H1 (cell line): ENCODE measurements at regions not wholly inside any gene's neighbourhood (a gene's known extent, or its start where the extent isn't known, plus 50 kb on each side); places are given as distances from the start of the nearest gene placed in this dataset.

Experiments used
- CTCF ChIA-PET: fragments of 300-600 bp; sonication (Branson Sonifier 250); formaldehyde crosslinking; loops from one replicate; lab custom pipeline; 2021; ENCODE audit not compliant: partially characterized antibody; lab: Charles Lee
- POLR2A ChIA-PET: fragments of 300-600 bp; sonication (Branson Sonifier 250); formaldehyde crosslinking; loops from one replicate; lab custom pipeline; 2021; ENCODE audit warnings: inconsistent platforms; ENCODE audit not compliant: partially characterized antibody; lab: Charles Lee
- DNase-seq, 2 experiments: peaks; one replicate each; pipeline versions ENCODE4 v3.0.0 to v3.0.0-alpha.2; 2010 to 2022; ENCODE audit warnings: low spot score in 2 of 2, low read depth in 1 of 2, mixed read lengths in 1 of 2
- FAIRE-seq: peaks from 2 replicates; lab custom pipeline; 2011; peaks lifted over from hg19 to GRCh38; lab: Jason Lieb, UNC
- H2AFZ ChIP-seq: 2 replicates; pipeline ENCODE4 v1.8.1; 2012; ENCODE audit warnings: low read length, inconsistent platforms
- H2AK5ac ChIP-seq: 2 replicates; pipeline ENCODE4 v1.6.1; 2013; ENCODE audit warnings: low read depth, low read length
- H2BK120ac ChIP-seq: replicated peaks from 2 replicates; pipeline ENCODE3; 2013; ENCODE audit warnings: low read depth, low read length, inconsistent platforms
- H2BK12ac ChIP-seq: 2 replicates; pipeline ENCODE4 v1.6.1; 2013; ENCODE audit warnings: low read depth, low read length
- H2BK15ac ChIP-seq: 2 replicates; pipeline ENCODE4 v1.6.1; 2013; ENCODE audit warnings: low read length
- H2BK20ac ChIP-seq: 2 replicates; pipeline ENCODE4 v1.6.1; 2013; ENCODE audit warnings: low read length
- H2BK5ac ChIP-seq: 2 replicates; pipeline ENCODE4 v1.6.1; 2013; ENCODE audit warnings: low read depth, low read length
- H3K14ac ChIP-seq: 2 replicates; pipeline ENCODE4 v1.6.1; 2013; ENCODE audit warnings: inconsistent platforms; ENCODE audit not compliant: insufficient read length
- H3K18ac ChIP-seq: 2 replicates; pipeline ENCODE4 v1.6.1; 2013; ENCODE audit warnings: low read length; ENCODE audit errors: extremely low read depth
- H3K23ac ChIP-seq: 2 replicates; pipeline ENCODE4 v1.6.1; 2013; ENCODE audit warnings: inconsistent platforms; ENCODE audit not compliant: insufficient read length
- H3K23me2 ChIP-seq: 2 replicates; pipeline ENCODE4 v1.6.1; 2013; ENCODE audit warnings: low read depth, low read length
- H3K27ac ChIP-seq: 2 replicates; pipeline ENCODE4 v1.6.1; 2011; ENCODE audit warnings: low read depth, low read length, inconsistent platforms
- H3K27me3 ChIP-seq, 4 experiments: replicated peaks in 1 of 4; 1 replicate in 1 of 4; 2 replicates in 3 of 4; pipeline versions ENCODE4 v1.6.1 to v1.8.1; 2011 to 2013; ENCODE audit warnings: low read length in 3 of 4, mild to moderate bottlenecking in 3 of 4, inconsistent platforms in 2 of 4, mixed read lengths in 2 of 4, moderate library complexity in 1 of 4; ENCODE audit not compliant: control insufficient read depth in 3 of 4, insufficient read depth in 3 of 4; ENCODE audit errors: extremely low read depth in 1 of 4
- H3K36me3 ChIP-seq, 4 experiments: 2 replicates each; pipeline versions ENCODE4 v1.6.1 to v1.8.1; 2011 to 2013; ENCODE audit warnings: mild to moderate bottlenecking in 4 of 4, low read length in 3 of 4, moderate library complexity in 2 of 4, control low read depth in 1 of 4, inconsistent platforms in 1 of 4; ENCODE audit not compliant: insufficient read depth in 4 of 4, control insufficient read depth in 2 of 4
- H3K4ac ChIP-seq: replicated peaks from 2 replicates; pipeline ENCODE3; 2013; ENCODE audit warnings: low read length, low read depth, mixed read lengths, inconsistent platforms; ENCODE audit not compliant: insufficient read length
- H3K4me1 ChIP-seq, 4 experiments: replicated peaks in 1 of 4; 1 replicate in 1 of 4; 2 replicates in 3 of 4; pipeline versions ENCODE4 v1.6.1 to v1.8.1; 2011 to 2013; ENCODE audit warnings: low read length in 3 of 4, inconsistent platforms in 2 of 4, mixed read lengths in 1 of 4; ENCODE audit not compliant: insufficient read depth in 4 of 4, control insufficient read depth in 3 of 4
- H3K4me2 ChIP-seq, 2 experiments: 2 replicates each; pipeline versions ENCODE4 v1.6.1 to v1.8.1; 2011 to 2013; ENCODE audit warnings: low read depth in 2 of 2, low read length in 2 of 2, control low read depth in 1 of 2, inconsistent platforms in 1 of 2, mild to moderate bottlenecking in 1 of 2; ENCODE audit not compliant: insufficient read depth in 1 of 2
- H3K4me3 ChIP-seq, 4 experiments: fragments of 200-600, 300-600 bp in 1 of 4; sonication (generic), shearing (Covaris generic), sonication (Bioruptor Twin) in 1 of 4; 2 replicates each; pipeline versions ENCODE4 v1.5.1 to v1.8.1; 2011 to 2016; ENCODE audit warnings: low read length in 4 of 4, low read depth in 3 of 4, control low read depth in 2 of 4, inconsistent platforms in 2 of 4, mild to moderate bottlenecking in 2 of 4, mixed read lengths in 1 of 4, moderate library complexity in 1 of 4; ENCODE audit not compliant: insufficient read depth in 2 of 4; ENCODE audit errors: extremely low read depth in 1 of 4
- H3K56ac ChIP-seq: replicated peaks from 2 replicates; pipeline ENCODE3; 2013; ENCODE audit warnings: low read depth, mild to moderate bottlenecking, mixed read lengths, low read length, inconsistent platforms; ENCODE audit not compliant: insufficient read length
- H3K79me1 ChIP-seq: 2 replicates; pipeline ENCODE4 v1.6.1; 2013; ENCODE audit warnings: low read depth, low read length, control low read depth
- H3K79me2 ChIP-seq, 2 experiments: 2 replicates each; pipeline versions ENCODE4 v1.6.1 to v1.8.1; 2012 to 2013; ENCODE audit warnings: low read length in 2 of 2, mild to moderate bottlenecking in 2 of 2, inconsistent platforms in 1 of 2; ENCODE audit not compliant: insufficient read depth in 2 of 2, control insufficient read depth in 1 of 2
- H3K9ac ChIP-seq, 4 experiments: replicated peaks in 1 of 4; 1 replicate in 1 of 4; 2 replicates in 3 of 4; pipeline versions ENCODE4 v1.6.1 to v1.8.1; 2011 to 2013; ENCODE audit warnings: low read depth in 3 of 4, low read length in 3 of 4, control low read depth in 2 of 4, mild to moderate bottlenecking in 2 of 4, moderate library complexity in 2 of 4, inconsistent platforms in 1 of 4; ENCODE audit errors: extremely low read depth in 1 of 4
- H3K9me3 ChIP-seq, 2 experiments: 2 replicates each; pipeline versions ENCODE4 v1.6.1 to v1.8.1; 2012 to 2013; ENCODE audit warnings: mild to moderate bottlenecking in 2 of 2, moderate library complexity in 2 of 2, control low read depth in 1 of 2, inconsistent platforms in 1 of 2, low read depth in 1 of 2, low read length in 1 of 2, mixed read lengths in 1 of 2; ENCODE audit not compliant: insufficient read depth in 2 of 2
- H4K20me1 ChIP-seq, 2 experiments: replicated peaks in 1 of 2; 2 replicates each; pipeline versions ENCODE3 to v1.8.1; 2011 to 2013; ENCODE audit warnings: inconsistent platforms in 2 of 2, low read length in 2 of 2, mild to moderate bottlenecking in 1 of 2; ENCODE audit not compliant: insufficient read depth in 2 of 2, control insufficient read depth in 1 of 2
- H4K5ac ChIP-seq: 2 replicates; pipeline ENCODE4 v1.6.1; 2013; ENCODE audit warnings: low read length, low read depth, mixed read lengths, inconsistent platforms; ENCODE audit not compliant: insufficient read length
- H4K8ac ChIP-seq: 2 replicates; pipeline ENCODE4 v1.8.0; 2013; ENCODE audit warnings: mild to moderate bottlenecking, moderate library complexity, low read length, inconsistent platforms; ENCODE audit not compliant: insufficient read depth; ENCODE audit errors: extremely low read depth
- H4K91ac ChIP-seq: replicated peaks from 2 replicates; pipeline ENCODE3; 2013; ENCODE audit warnings: low read length, mixed read lengths, inconsistent platforms; ENCODE audit not compliant: insufficient read length
- ATF3 ChIP-seq: IDR thresholded peaks from 2 replicates; pipeline ENCODE4 v1.6.1; 2011; ENCODE audit warnings: low read depth, mild to moderate bottlenecking, low read length; ENCODE audit not compliant: insufficient read depth
- GABPA ChIP-seq: IDR thresholded peaks from 2 replicates; pipeline ENCODE4 v1.6.1; 2011; ENCODE audit warnings: mild to moderate bottlenecking, low read length, moderate library complexity, borderline replicate concordance; ENCODE audit not compliant: insufficient read depth
- KDM1A ChIP-seq: fragments of 200-600, 300-600 bp; sonication (generic); IDR thresholded peaks from 2 replicates; pipeline ENCODE4 v1.7.1; 2016; ENCODE audit warnings: mild to moderate bottlenecking, low read length, borderline replicate concordance
- MAX ChIP-seq: IDR thresholded peaks from 2 replicates; pipeline ENCODE4 v1.6.1; 2012; ENCODE audit warnings: inconsistent platforms
- RAD21 ChIP-seq, 2 experiments: IDR thresholded peaks in 1 of 2; conservative IDR thresholded peaks in 1 of 2; 2 replicates each; pipeline ENCODE4 v1.6.1; 2011; ENCODE audit warnings: low read depth in 2 of 2, low read length in 2 of 2, improper control_type of control experiment in 1 of 2, inconsistent platforms in 1 of 2, mild to moderate bottlenecking in 1 of 2, moderate library complexity in 1 of 2
- SIX5 ChIP-seq: IDR thresholded peaks from 2 replicates; pipeline ENCODE4 v1.6.1; 2011; ENCODE audit warnings: mild to moderate bottlenecking, low read depth, low read length
- TAF1 ChIP-seq: IDR thresholded peaks from 2 replicates; pipeline ENCODE4 v1.6.1; 2011; ENCODE audit warnings: mild to moderate bottlenecking, low read depth, low read length
- USF2 ChIP-seq: IDR thresholded peaks from 2 replicates; pipeline ENCODE4 v1.6.1; 2011; ENCODE audit warnings: low read length, improper control_type of control experiment
- WGBS, 2 experiments: shearing (Covaris generic) in 1 of 2; methylation state at CpG; one replicate each; pipeline versions ENCODE4 v1.1.6 to v1.1.7; 2013 to 2015; ENCODE audit warnings: low lambda C conversion rate in 2 of 2, mixed read lengths in 2 of 2, inconsistent platforms in 1 of 2, low coverage in 1 of 2, missing lambda C conversion rate in 1 of 2; ENCODE audit not compliant: insufficient replicate concordance in 2 of 2, insufficient coverage in 1 of 2, insufficient read length in 1 of 2; ENCODE audit errors: extremely low coverage in 1 of 2, missing lambda C conversion rate in 1 of 2; 5-methylcytosine and 5-hydroxymethylcytosine counted together

GRCh38 chr11:23295241-23295640 lies 435.0 kb upstream of the CCDC179 start:
- DNase-seq (no peak), FAIRE-seq (no peak)
- H2BK15ac ChIP-seq, result no peak overlapping the region
- no peak overlapping the region for H3K9ac ChIP-seq
- TF ChIP-seq GABPA (no peak), SIX5 (no peak), TAF1 (no peak), RAD21 (IDR thresholded peaks at IDR 0.05 in 1 of 2, conservative IDR thresholded peaks at IDR 0.05 in 1 of 2; ENCODE audit: low read depth in 2 of 2, low read length in 2 of 2) (no peak), USF2 (no peak), MAX (no peak), ATF3 (no peak), KDM1A (no peak)
- no peak overlapping the region for H3K18ac ChIP-seq
- H4K20me1 ChIP-seq, result no peaks in the 10 kb centered on the region
- POLR2A ChIA-PET, result no interaction called here
- H3K9me3 ChIP-seq, result no peaks in the 10 kb centered on the region
- H3K14ac ChIP-seq, result no peak overlapping the region
- no peak overlapping the region for H2BK5ac ChIP-seq
- H3K4me3 ChIP-seq, result no peak overlapping the region
- CTCF ChIA-PET, result no interaction called here
- H2BK20ac ChIP-seq, result no peak overlapping the region
- H3K4me1 ChIP-seq, result no peaks in the 10 kb centered on the region
- H2AK5ac ChIP-seq, result no peak overlapping the region
- no peak overlapping the region for H4K8ac ChIP-seq
- no peaks in the 10 kb centered on the region for H3K23me2 ChIP-seq
- H3K27me3 ChIP-seq, result no peaks in the 10 kb centered on the region
- no peak overlapping the region for H3K27ac ChIP-seq
- no peak overlapping the region for H4K5ac ChIP-seq
- no peak overlapping the region for H3K23ac ChIP-seq
- WGBS, 2 experiments, result 61 to 100% methylated on average over 1 to 2 of the region's 2 CpGs
- H3K36me3 ChIP-seq, result no peaks in the 10 kb centered on the region
- H3K79me1 ChIP-seq, result no peaks in the 10 kb centered on the region; the same call in 1 of the 2 replicates
- H2BK12ac ChIP-seq, result no peak overlapping the region
- no peak overlapping the region for H3K4me2 ChIP-seq
- no peak overlapping the region for H4K91ac ChIP-seq
- H3K56ac ChIP-seq, result no peak overlapping the region
- no peak overlapping the region for H2AFZ ChIP-seq
- H2BK120ac ChIP-seq, result no peak overlapping the region
- H3K4ac ChIP-seq, result no peak overlapping the region
- no peaks in the 10 kb centered on the region for H3K79me2 ChIP-seq
